ENCODE measurements at regions not wholly inside any gene's neighbourhood (a gene's known extent, or its start where the extent isn't known, plus 50 kb on each side); places are given as distances from the start of the nearest gene placed in this dataset.

DNA sequence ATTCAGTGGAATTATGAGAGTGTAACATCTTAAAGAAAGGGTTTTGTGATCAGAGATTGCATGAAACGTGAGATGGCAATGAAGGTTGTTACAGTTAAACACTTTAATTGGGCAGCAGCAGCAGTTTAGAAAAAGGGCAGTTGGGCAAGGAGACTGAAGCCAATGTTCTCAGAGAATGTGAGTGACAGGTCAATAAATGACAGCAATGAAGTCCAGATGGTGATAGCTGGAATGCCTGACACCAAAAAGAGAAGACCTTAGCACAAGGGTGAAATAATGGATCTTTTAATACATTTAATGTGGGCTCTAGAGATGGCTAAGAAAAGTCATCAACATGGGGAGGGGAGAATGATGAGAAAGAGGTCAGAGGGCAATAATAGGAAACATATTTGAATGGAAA, 89.4 kb upstream of the CDH7 start:
- no peak for TF ChIP-seq POLR2AphosphoS5 (IDR thresholded peaks at IDR 0.05)
- TF ChIP-seq, protein P1, sequence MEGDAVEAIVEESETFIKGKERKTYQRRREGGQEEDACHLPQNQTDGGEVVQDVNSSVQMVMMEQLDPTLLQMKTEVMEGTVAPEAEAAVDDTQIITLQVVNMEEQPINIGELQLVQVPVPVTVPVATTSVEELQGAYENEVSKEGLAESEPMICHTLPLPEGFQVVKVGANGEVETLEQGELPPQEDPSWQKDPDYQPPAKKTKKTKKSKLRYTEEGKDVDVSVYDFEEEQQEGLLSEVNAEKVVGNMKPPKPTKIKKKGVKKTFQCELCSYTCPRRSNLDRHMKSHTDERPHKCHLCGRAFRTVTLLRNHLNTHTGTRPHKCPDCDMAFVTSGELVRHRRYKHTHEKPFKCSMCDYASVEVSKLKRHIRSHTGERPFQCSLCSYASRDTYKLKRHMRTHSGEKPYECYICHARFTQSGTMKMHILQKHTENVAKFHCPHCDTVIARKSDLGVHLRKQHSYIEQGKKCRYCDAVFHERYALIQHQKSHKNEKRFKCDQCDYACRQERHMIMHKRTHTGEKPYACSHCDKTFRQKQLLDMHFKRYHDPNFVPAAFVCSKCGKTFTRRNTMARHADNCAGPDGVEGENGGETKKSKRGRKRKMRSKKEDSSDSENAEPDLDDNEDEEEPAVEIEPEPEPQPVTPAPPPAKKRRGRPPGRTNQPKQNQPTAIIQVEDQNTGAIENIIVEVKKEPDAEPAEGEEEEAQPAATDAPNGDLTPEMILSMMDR (IDR thresholded peaks at IDR 0.05; ENCODE audit: poor library complexity, severe bottlenecking) = no peak
- no peak for TF ChIP-seq EZH2 (IDR thresholded peaks at IDR 0.05; ENCODE audit: borderline replicate concordance, insufficient read depth, low read length, poor library complexity, severe bottlenecking)
- TF ChIP-seq RAD21 (conservative IDR thresholded peaks at IDR 0.05) = no peak
- TF ChIP-seq SMC3 (conservative IDR thresholded peaks at IDR 0.05; ENCODE audit: poor library complexity) = no peak

Data from neural cell (in vitro differentiated cells).